OCI-LY7 (cell line): ENCODE measurements at regions not wholly inside any gene's neighbourhood (a gene's known extent, or its start where the extent isn't known, plus 50 kb on each side); places are given as distances from the start of the nearest gene placed in this dataset.
"Not testable (repeated sequence)": the region's sequence is repeated elsewhere in the genome, so short reads cannot be mapped to it uniquely, and the experiment has no call there.

Experiments used
- BruUV-seq: library from RNA; stranded (reverse); fragments of 400-500 nt; replicated peaks from 2 replicates; lab custom pipeline; 2021; lab: Mats Ljungman, UMichigan
- CTCF ChIA-PET: fragments of 300-600 bp; sonication (Branson Sonifier 250); formaldehyde crosslinking; loops from one replicate; lab custom pipeline; 2022; ENCODE audit warnings: antibody characterized with exemption; ENCODE audit not compliant: unreplicated experiment; lab: Charles Lee
- POLR2A ChIA-PET: fragments of 300-600 bp; sonication (Branson Sonifier 250); formaldehyde crosslinking; loops from one replicate; lab custom pipeline; 2022; ENCODE audit warnings: antibody characterized with exemption; lab: Charles Lee
- DNase-seq: peaks from one replicate; pipeline ENCODE4 v3.0.0-alpha.2; 2015; ENCODE audit warnings: low spot score
- H2AFZ ChIP-seq: fragments of 200-600 bp; sonication (generic), shearing (Covaris generic); 2 replicates; pipeline ENCODE4 v1.6.1; 2014; ENCODE audit warnings: mild to moderate bottlenecking, antibody characterized with exemption, low read length, moderate library complexity
- H3K27ac ChIP-seq: fragments of 200-600 bp; sonication (generic); 2 replicates; pipeline ENCODE4 v1.5.1; 2014; ENCODE audit warnings: mixed run types, low read depth, mild to moderate bottlenecking, moderate library complexity, low read length, inconsistent platforms; ENCODE audit not compliant: poor library complexity, severe bottlenecking
- H3K36me3 ChIP-seq: fragments of 200-600 bp; sonication (generic); 2 replicates; pipeline ENCODE4 v1.6.1; 2014; ENCODE audit warnings: mild to moderate bottlenecking, antibody characterized with exemption, low read length, moderate library complexity, mixed read lengths; ENCODE audit not compliant: insufficient read depth
- H3K4me1 ChIP-seq: fragments of 200-600 bp; sonication (generic); 2 replicates; pipeline ENCODE4 v1.5.1; 2014; ENCODE audit warnings: mild to moderate bottlenecking, low read length; ENCODE audit not compliant: insufficient read depth, poor library complexity, severe bottlenecking
- H3K4me2 ChIP-seq: fragments of 200-600 bp; sonication (generic); 2 replicates; pipeline ENCODE4 v1.6.1; 2014; ENCODE audit warnings: mild to moderate bottlenecking, low read length
- H3K4me3 ChIP-seq: fragments of 200-600 bp; sonication (generic); 2 replicates; pipeline ENCODE4 v1.5.1; 2014; ENCODE audit warnings: mild to moderate bottlenecking, low read depth, low read length; ENCODE audit not compliant: poor library complexity, severe bottlenecking
- H3K79me2 ChIP-seq: fragments of 200-600 bp; sonication (generic); 2 replicates; pipeline ENCODE4 v1.6.1; 2016; ENCODE audit warnings: low read depth, mild to moderate bottlenecking, low read length, moderate library complexity, mixed read lengths; ENCODE audit not compliant: insufficient read depth
- H3K9me2 ChIP-seq: fragments of 200-600 bp; sonication (generic); 2 replicates; pipeline ENCODE4 v1.6.1; 2016; ENCODE audit warnings: mild to moderate bottlenecking, low read length, mixed read lengths; ENCODE audit not compliant: insufficient read depth
- H3K9me3 ChIP-seq: fragments of 200-600 bp; sonication (generic); 2 replicates; pipeline ENCODE4 v1.6.1; 2014; ENCODE audit warnings: mild to moderate bottlenecking, mixed run types, low read length, mixed read lengths
- H4K20me1 ChIP-seq: fragments of 200-600 bp; sonication (generic); 2 replicates; pipeline ENCODE4 v1.6.1; 2014; ENCODE audit warnings: mild to moderate bottlenecking, antibody characterized with exemption, low read length, moderate library complexity, mixed read lengths; ENCODE audit not compliant: insufficient read depth
- EZH2phosphoT487 ChIP-seq: fragments of 200-600 bp; sonication (generic); IDR thresholded peaks from 2 replicates; pipeline ENCODE4 v1.6.1; 2018; ENCODE audit warnings: low read depth, borderline replicate concordance, mild to moderate bottlenecking, mixed run types, antibody characterized with exemption, low read length, moderate library complexity, mixed read lengths
- intact Hi-C: fragments of 100-400 bp; cut with micrococcal nuclease; formaldehyde crosslinking; loops from one replicate; pipeline ENCODE4 v1.10.0; 2022; ENCODE audit not compliant: unreplicated experiment
- TF ChIP-seq, protein P1 (sequence below): fragments of 200-600 bp; sonication (generic); conservative IDR thresholded peaks from 2 replicates; pipeline ENCODE4 v1.5.1; 2014; ENCODE audit warnings: mild to moderate bottlenecking, antibody characterized with exemption, low read length, moderate library complexity, mixed read lengths

DNA sequence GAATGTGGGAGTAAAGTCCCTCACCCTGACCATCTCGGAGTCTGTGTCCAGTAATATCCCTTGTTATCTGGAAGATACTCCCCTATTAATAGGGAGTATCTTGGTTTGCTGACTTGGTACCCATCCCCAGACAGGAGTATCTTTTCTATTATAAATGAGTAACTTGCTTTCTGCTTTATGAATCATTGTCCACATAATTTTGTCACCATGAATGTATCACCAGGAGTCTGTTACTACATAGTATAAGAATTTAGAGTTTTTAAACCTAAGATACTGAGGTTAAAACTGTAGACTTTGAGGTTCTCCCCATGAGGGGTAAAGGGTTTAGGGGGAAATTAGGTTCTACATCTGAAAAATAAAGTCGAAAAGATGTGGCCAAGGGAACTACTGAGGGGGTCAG, 175.6 kb downstream of the FCRL5 start:
- intact Hi-C loops, result loop anchor here (1.0 to 10.0 kb wide), 4 partner anchors 114 to 748 kb away; partner anchors contain the start of gene FCRL2
- Histone ChIP-seq H2AFZ (peak overlapping the region; percentile 49; the same call in 1 of the 2 replicates), H3K9me2 (no peaks in the 10 kb centered on the region), H4K20me1 (no peaks in the 10 kb centered on the region), H3K4me2 (peak overlapping the region; percentile 21; the same call in 1 of the 2 replicates), H3K27ac (no peak overlapping the region), H3K4me3 (no peak overlapping the region), H3K9me3 (no peaks in the 10 kb centered on the region), H3K79me2 (no peaks in the 10 kb centered on the region), H3K36me3 (no peaks in the 10 kb centered on the region), H3K4me1 (no peaks in the 10 kb centered on the region)
- BruUV-seq, result no TSS peak
- ChIA-PET CTCF (no interaction called here), POLR2A (no interaction called here)
- no peak for DNase-seq
- no peak for TF ChIP-seq EZH2phosphoT487
- TF ChIP-seq, protein P1, sequence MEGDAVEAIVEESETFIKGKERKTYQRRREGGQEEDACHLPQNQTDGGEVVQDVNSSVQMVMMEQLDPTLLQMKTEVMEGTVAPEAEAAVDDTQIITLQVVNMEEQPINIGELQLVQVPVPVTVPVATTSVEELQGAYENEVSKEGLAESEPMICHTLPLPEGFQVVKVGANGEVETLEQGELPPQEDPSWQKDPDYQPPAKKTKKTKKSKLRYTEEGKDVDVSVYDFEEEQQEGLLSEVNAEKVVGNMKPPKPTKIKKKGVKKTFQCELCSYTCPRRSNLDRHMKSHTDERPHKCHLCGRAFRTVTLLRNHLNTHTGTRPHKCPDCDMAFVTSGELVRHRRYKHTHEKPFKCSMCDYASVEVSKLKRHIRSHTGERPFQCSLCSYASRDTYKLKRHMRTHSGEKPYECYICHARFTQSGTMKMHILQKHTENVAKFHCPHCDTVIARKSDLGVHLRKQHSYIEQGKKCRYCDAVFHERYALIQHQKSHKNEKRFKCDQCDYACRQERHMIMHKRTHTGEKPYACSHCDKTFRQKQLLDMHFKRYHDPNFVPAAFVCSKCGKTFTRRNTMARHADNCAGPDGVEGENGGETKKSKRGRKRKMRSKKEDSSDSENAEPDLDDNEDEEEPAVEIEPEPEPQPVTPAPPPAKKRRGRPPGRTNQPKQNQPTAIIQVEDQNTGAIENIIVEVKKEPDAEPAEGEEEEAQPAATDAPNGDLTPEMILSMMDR, result no peak

DNA sequence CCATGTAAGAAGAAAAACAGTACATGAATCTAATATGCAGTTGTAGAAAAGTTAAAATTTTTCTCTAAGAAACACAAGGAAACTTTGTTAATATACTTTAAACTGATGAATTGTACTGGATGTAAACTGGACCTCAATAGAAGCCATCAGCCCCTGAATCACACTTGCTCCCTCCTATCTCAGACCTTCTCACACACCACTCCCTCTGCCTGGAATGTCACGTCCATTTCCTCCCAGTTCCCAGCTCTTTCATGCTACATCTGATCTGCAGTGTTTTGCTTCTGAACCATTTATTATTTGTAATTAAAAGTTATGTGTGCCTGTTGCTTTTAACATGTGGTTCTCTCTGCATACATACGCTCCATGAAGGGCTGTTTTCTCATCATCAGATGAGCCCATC, 180.0 kb downstream of the FCRL5 start:
- intact Hi-C loops, result loop anchor here (10.0 kb wide), 3 partner anchors 312 to 752 kb away; partner anchors contain the start of gene FCRL2
- H3K4me3 ChIP-seq, CTCF ChIA-PET, H2AFZ ChIP-seq, H4K20me1 ChIP-seq, H3K27ac ChIP-seq, DNase-seq, H3K79me2 ChIP-seq, H3K36me3 ChIP-seq, POLR2A ChIA-PET, H3K9me2 ChIP-seq, BruUV-seq, H3K9me3 ChIP-seq, H3K4me2 ChIP-seq, H3K4me1 ChIP-seq: not testable (repeated sequence)

DNA sequence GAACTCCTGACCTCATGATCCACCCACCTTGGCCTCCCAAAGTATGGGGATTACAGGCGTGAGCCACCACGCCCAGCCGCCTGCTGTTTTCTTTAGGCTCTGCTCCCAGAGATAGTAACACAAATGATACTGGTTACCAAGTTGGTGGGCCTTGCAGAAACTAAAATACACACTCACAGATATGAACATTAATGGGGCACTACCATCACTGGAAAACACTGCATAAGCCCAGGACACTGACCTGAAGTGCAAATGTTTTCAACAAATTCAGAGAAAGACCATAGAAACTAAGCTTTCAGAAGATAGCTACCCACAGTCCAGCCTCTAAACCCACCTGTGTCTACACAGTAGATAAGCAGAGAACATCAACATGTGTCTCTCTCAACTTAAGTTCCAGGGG, 180.5 kb downstream of the FCRL5 start:
- no peaks in the 10 kb centered on the region for H4K20me1 ChIP-seq
- POLR2A ChIA-PET, result no interaction called here
- H3K36me3 ChIP-seq, result no peaks in the 10 kb centered on the region
- H3K27ac ChIP-seq, result no peak overlapping the region
- no peaks in the 10 kb centered on the region for H3K9me3 ChIP-seq
- DNase-seq, result no peak
- intact Hi-C loops, result loop anchor here (10.0 kb wide), 3 partner anchors 313 to 753 kb away; partner anchors contain the start of gene FCRL2
- H3K4me1 ChIP-seq, result no peaks in the 10 kb centered on the region
- TF ChIP-seq EZH2phosphoT487, result no peak
- TF ChIP-seq, protein P1, result no peak
- H3K4me3 ChIP-seq, result no peak overlapping the region
- no peaks in the 10 kb centered on the region for H3K9me2 ChIP-seq
- CTCF ChIA-PET, result no interaction called here
- no peaks in the 10 kb centered on the region for H3K79me2 ChIP-seq
- no peak overlapping the region for H2AFZ ChIP-seq
- no TSS peak for BruUV-seq
- H3K4me2 ChIP-seq, result no peak overlapping the region
